ENCODE measurements at regions not wholly inside any gene's neighbourhood (a gene's known extent, or its start where the extent isn't known, plus 50 kb on each side); places are given as distances from the start of the nearest gene placed in this dataset.

- no peaks in the 10 kb centered on the region for H3K36me3 ChIP-seq (ENCODE audit: control insufficient read depth in 2 of 3, insufficient read depth in 3 of 3, low read length in 3 of 3)
- H3K27ac ChIP-seq (ENCODE audit: low read depth in 2 of 2, low read length in 2 of 2), result no peak overlapping the region
- no peaks in the 10 kb centered on the region for H3K27me3 ChIP-seq (ENCODE audit: control insufficient read depth, insufficient read depth, low read length)
- no peaks in the 10 kb centered on the region for H3K9me3 ChIP-seq (ENCODE audit: control insufficient read depth in 2 of 3, insufficient read depth in 1 of 3, low read length in 3 of 3)
- TF ChIP-seq, protein P1, sequence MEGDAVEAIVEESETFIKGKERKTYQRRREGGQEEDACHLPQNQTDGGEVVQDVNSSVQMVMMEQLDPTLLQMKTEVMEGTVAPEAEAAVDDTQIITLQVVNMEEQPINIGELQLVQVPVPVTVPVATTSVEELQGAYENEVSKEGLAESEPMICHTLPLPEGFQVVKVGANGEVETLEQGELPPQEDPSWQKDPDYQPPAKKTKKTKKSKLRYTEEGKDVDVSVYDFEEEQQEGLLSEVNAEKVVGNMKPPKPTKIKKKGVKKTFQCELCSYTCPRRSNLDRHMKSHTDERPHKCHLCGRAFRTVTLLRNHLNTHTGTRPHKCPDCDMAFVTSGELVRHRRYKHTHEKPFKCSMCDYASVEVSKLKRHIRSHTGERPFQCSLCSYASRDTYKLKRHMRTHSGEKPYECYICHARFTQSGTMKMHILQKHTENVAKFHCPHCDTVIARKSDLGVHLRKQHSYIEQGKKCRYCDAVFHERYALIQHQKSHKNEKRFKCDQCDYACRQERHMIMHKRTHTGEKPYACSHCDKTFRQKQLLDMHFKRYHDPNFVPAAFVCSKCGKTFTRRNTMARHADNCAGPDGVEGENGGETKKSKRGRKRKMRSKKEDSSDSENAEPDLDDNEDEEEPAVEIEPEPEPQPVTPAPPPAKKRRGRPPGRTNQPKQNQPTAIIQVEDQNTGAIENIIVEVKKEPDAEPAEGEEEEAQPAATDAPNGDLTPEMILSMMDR (IDR thresholded peaks at IDR 0.05; ENCODE audit: borderline replicate concordance, extremely low read depth, insufficient read depth), result no peak
- no peak for FAIRE-seq
- intact Hi-C loops (cut with DNase I), result no loop called here
- H3K9ac ChIP-seq (ENCODE audit: low read length in 3 of 3), result no peak overlapping the region
- H3K4me3 ChIP-seq (ENCODE audit: low read length in 3 of 3), result no peak overlapping the region
- H3K4me1 ChIP-seq (ENCODE audit: control insufficient read depth in 2 of 3, insufficient read depth in 2 of 3, low read depth in 1 of 3, low read length in 3 of 3), result peaks cover 0 to 4% (median 3%) of the 10 kb centered on the region in 3 donors
- no peak for DNase-seq
Measured at GRCh38 chr2:144592500-144593256, 72.8 kb upstream of the ZEB2 start.

- TF ChIP-seq, protein P1 (IDR thresholded peaks at IDR 0.05; ENCODE audit: borderline replicate concordance, extremely low read depth, insufficient read depth), result no peak
- intact Hi-C loops (cut with DNase I), result no loop called here
- Histone ChIP-seq H3K27me3 (ENCODE audit: control insufficient read depth, insufficient read depth, low read length) (no peaks in the 10 kb centered on the region), H3K9ac (ENCODE audit: low read length in 3 of 3) (no peak overlapping the region), H3K27ac (ENCODE audit: low read depth in 2 of 2, low read length in 2 of 2) (no peak overlapping the region), H3K9me3 (ENCODE audit: control insufficient read depth in 2 of 3, insufficient read depth in 1 of 3, low read length in 3 of 3) (no peaks in the 10 kb centered on the region), H3K4me1 (ENCODE audit: control insufficient read depth in 2 of 3, insufficient read depth in 2 of 3, low read depth in 1 of 3, low read length in 3 of 3) (no peaks in the 10 kb centered on the region), H3K4me3 (ENCODE audit: low read length in 3 of 3) (no peak overlapping the region), H3K36me3 (ENCODE audit: control insufficient read depth in 2 of 3, insufficient read depth in 3 of 3, low read length in 3 of 3) (no peaks in the 10 kb centered on the region)
- DNase-seq, result no peak
- no peak for FAIRE-seq
Measured at GRCh38 chr2:144587306-144587705, 67.4 kb upstream of the ZEB2 start.

DNA sequence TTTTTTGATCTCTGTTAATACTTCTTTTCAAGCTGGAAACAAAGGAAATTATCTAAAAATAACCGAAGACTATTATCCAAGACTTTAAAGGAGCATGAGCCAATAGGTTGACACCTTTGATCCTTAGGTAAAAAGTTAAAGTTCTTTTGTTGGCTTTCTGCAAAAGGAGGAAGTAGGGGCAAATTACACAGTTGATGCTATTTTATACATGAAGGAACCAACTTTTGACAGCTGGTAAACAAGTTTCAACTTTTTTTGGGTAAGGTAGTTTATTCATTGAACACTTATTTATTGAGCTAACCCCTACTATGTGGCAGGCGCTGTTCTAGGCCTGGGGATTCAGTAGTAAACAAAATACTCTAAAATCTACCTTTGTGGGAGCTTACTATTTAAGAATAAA is 66.6 kb upstream of the ZEB2 start:
- Histone ChIP-seq H3K4me1 (ENCODE audit: control insufficient read depth in 2 of 3, insufficient read depth in 2 of 3, low read depth in 1 of 3, low read length in 3 of 3) (peaks cover 0 to 5% (median 0%) of the 10 kb centered on the region in 3 donors), H3K9me3 (ENCODE audit: control insufficient read depth in 2 of 3, insufficient read depth in 1 of 3, low read length in 3 of 3) (no peaks in the 10 kb centered on the region), H3K4me3 (ENCODE audit: low read length in 3 of 3) (no peak overlapping the region), H3K36me3 (ENCODE audit: control insufficient read depth in 2 of 3, insufficient read depth in 3 of 3, low read length in 3 of 3) (no peaks in the 10 kb centered on the region), H3K9ac (ENCODE audit: low read length in 3 of 3) (no peak overlapping the region), H3K27ac (ENCODE audit: low read depth in 2 of 2, low read length in 2 of 2) (no peak overlapping the region), H3K27me3 (ENCODE audit: control insufficient read depth, insufficient read depth, low read length) (no peaks in the 10 kb centered on the region)
- intact Hi-C loops (cut with DNase I), result no loop called here
- no peak for FAIRE-seq
- TF ChIP-seq, protein P1 (IDR thresholded peaks at IDR 0.05; ENCODE audit: borderline replicate concordance, extremely low read depth, insufficient read depth), result no peak
- no peak for DNase-seq

Measured in kidney (tissue), 13 donors.